Activated CD4-positive, CD25-positive, alpha-beta regulatory T cell treated with anti-CD3 and anti-CD28 coated beads, Interleukin-2, amount 50 U/mL, for 24 hours (primary cell): ENCODE measurements at regions not wholly inside any gene's neighbourhood (a gene's known extent, or its start where the extent isn't known, plus 50 kb on each side); places are given as distances from the start of the nearest gene placed in this dataset.
"Not testable (repeated sequence)": the region's sequence is repeated elsewhere in the genome, so short reads cannot be mapped to it uniquely, and the experiment has no call there.

Experiments used
- ATAC-seq, 2 donors: fragments of 150-1000 bp; cut with Tn5 transposase; one replicate each; pipeline ENCODE4 v1.10.0; 2021; ENCODE audit warnings: mild to moderate bottlenecking in 1 of 2, moderate library complexity in 1 of 2

- ATAC-seq = no peak
Measured at GRCh38 chr12:58314610-58315009, 373.2 kb downstream of the ATP23 start.

- no peak for ATAC-seq
Measured at GRCh38 chr12:58316926-58317325, 375.6 kb downstream of the ATP23 start.

- no peak for ATAC-seq
Measured at GRCh38 chr12:58321414-58321813, 380.0 kb downstream of the ATP23 start.

GRCh38 chr12:58323676-58324075 lies 382.3 kb downstream of the ATP23 start:
- no peak for ATAC-seq

GRCh38 chr12:58325561-58325960 lies 384.2 kb downstream of the ATP23 start:
- no peak for ATAC-seq

- no peak for ATAC-seq
Measured at GRCh38 chr12:58326534-58326933, 385.2 kb downstream of the ATP23 start.

- ATAC-seq = not testable (repeated sequence)
Measured at GRCh38 chr12:58336581-58337242, 395.3 kb downstream of the ATP23 start.

- ATAC-seq = not testable (repeated sequence)
Measured at GRCh38 chr12:58337539-58337938, 396.2 kb downstream of the ATP23 start.

GRCh38 chr12:58341791-58342190 lies 400.4 kb downstream of the ATP23 start:
- no peak for ATAC-seq

- no peak for ATAC-seq
Measured at GRCh38 chr12:58342736-58343135, 401.4 kb downstream of the ATP23 start.

GRCh38 chr12:58346032-58346632 lies 404.8 kb downstream of the ATP23 start:
- no peak for ATAC-seq

GRCh38 chr12:58347188-58347587 lies 405.8 kb downstream of the ATP23 start:
- ATAC-seq = no peak

GRCh38 chr12:58347691-58348090 lies 406.3 kb downstream of the ATP23 start:
- no peak for ATAC-seq

GRCh38 chr12:58349161-58349560 lies 407.8 kb downstream of the ATP23 start:
- no peak for ATAC-seq

- no peak for ATAC-seq
Measured at GRCh38 chr12:58356794-58357193, 415.4 kb downstream of the ATP23 start.

- ATAC-seq = no peak
Measured at GRCh38 chr12:58357511-58357910, 416.1 kb downstream of the ATP23 start.

- ATAC-seq = no peak
Measured at GRCh38 chr12:58358369-58358768, 417.0 kb downstream of the ATP23 start.

GRCh38 chr12:58359084-58359483 lies 417.7 kb downstream of the ATP23 start:
- ATAC-seq = no peak

GRCh38 chr12:58361056-58361455 lies 419.7 kb downstream of the ATP23 start:
- no peak for ATAC-seq

- ATAC-seq = no peak
Measured at GRCh38 chr12:58363971-58364370, 422.6 kb downstream of the ATP23 start.

- no peak for ATAC-seq
Measured at GRCh38 chr12:58364389-58365086, 423.2 kb downstream of the ATP23 start.

- ATAC-seq = no peak
Measured at GRCh38 chr12:58365087-58365390, 423.7 kb downstream of the ATP23 start.

- ATAC-seq = no peak
Measured at GRCh38 chr12:58367041-58367440, 425.7 kb downstream of the ATP23 start.

- ATAC-seq = no peak
Measured at GRCh38 chr12:58368001-58368400, 426.6 kb downstream of the ATP23 start.
